ENCODE measurements at regions not wholly inside any gene's neighbourhood (a gene's known extent, or its start where the extent isn't known, plus 50 kb on each side); places are given as distances from the start of the nearest gene placed in this dataset.

DNA sequence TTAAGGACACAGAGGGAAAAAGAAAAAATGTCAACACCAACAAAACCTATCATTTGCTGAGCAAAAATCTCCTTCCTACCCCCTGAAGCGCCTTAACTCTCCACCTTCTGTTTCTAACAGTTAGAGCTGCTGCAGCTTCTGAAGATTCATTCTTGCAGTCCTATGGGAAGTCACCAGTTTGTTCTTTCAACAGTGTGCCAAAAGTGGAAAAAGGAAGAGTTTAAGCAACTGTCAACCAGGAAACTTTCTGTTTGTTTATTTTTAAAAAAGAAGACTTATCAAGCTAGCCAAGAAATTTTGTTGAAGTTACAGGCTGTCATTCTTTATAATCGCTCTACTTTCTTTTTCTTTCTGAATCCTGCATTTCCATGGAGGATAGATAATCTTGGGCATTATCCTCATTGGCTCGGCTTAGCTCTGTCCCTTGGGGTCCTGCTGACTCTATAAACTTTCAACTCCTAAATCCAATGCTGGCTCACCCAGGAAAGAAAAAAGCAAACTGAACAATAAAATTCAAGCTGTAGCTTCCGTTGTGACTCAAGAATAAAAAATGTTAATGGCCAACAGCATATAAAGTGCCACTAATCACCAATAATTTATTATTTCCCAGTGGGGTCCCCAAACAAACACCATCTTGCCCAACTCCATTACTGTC lies 172.8 kb upstream of the CITED2 start:
- no peak for DNase-seq

DNA sequence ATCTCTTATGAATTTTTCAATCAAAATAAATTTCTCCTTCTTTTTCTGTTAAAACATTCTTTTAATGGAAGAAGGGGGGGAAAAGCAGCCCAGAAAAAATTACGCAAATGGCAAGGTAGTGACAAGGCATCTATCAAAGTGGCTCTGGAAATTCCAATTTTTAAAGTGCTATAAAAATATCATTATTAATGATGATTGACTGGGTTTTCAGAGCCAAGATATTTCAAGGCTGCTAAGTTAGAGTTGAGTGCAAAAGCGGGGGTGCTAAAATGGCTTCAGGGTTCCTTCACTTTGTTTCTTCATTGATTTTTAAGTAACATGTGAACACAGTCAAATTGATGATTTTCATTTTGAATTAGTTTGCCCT lies 171.6 kb upstream of the CITED2 start:
- DNase-seq: no peak

DNA sequence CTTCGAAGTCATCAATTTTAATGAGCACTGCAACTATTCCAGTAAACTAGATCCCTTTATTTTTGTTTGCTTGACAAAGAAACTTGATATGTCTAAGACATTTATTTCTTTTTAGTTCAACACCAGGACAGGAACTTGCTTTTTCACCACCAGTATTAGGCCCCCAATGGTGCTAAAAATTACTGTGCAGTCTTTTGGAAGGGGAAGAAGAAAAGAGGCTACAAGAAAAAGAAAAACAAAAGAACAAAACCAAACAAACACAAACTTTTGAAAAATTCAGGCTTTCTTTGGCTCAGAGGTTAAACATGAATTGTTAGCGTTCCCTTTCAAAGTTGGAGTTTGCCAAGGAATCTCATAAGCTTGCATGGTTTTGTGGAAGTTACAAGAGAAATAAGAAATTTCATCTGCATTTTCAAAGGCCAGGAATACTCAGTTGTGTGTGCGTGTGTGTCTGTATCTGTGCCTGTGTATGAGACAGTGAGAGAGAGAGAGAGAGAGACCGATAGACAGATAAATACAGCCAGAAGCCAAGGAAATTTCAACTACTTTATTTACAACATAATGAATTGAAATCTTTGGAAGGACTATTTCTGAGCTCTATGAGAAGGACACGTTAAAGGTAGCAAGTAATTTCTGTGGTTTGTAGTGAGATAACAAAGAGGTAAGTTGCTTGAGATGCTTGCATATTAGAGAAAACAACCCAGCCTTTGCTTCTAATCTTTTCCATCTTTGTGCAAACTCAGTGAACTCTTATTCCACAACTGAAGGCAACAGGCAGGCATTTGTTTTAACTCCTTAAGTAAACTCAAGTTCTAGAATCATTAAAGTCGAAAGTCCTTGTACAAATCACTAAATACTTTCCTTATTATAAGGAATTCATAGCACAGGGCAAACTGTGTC lies 171.0 kb upstream of the CITED2 start:
- no peak for DNase-seq

DNA sequence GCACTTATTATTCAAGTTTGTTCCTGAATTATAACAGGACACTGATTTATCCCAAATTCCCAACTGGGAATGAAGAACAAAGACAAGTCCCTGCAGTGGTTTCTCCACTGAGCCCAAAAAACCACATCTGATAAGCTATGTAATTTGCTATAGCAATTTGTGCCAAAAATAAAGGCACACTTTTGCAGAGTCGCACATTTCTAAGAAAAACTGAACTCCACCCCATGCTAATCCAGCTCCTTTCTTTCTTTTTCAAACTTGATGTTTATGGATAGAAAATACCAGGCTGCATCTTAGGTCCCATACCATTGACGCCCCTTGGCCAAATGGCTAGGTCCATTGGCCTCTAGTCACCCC lies 170.2 kb upstream of the CITED2 start:
- DNase-seq: no peak

DNA sequence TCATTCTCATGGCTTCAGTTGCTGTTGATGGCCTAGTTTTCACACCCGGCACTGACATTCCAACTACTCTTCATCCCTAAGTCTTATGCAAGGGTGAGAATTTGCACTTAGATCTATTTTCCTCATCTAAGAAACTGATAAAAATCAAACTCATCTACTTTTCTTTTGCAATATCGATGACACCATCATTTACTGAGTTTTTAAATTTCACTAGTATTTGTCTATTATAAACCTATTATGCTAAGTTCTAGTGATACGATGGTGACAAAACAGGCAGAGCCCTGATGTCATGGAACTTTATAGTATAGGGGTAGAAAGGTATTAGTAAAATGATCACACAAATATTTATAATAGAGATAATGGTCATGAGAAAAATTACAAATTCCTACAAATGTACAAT lies 167.9 kb upstream of the CITED2 start:
- no peak for DNase-seq

DNA sequence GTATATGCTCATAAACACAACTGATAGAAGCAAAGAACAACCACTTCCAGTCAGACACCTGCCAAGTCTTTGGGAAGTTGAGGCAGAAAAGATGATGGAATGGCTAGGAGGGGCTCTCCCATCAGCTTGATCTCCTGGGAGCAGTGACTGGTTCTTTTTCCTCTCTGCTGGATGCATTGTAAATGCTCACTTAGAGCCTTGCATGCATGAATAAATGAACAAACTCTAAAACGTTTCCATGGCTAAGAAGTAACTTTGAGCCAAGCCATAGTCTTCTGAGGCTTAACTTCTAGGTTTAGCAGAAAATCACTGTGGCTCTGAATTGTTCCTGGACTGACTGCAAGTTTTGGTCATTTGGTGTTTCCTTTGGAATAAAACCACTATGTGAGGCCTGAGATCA lies 166.4 kb upstream of the CITED2 start:
- no peak for DNase-seq

DNA sequence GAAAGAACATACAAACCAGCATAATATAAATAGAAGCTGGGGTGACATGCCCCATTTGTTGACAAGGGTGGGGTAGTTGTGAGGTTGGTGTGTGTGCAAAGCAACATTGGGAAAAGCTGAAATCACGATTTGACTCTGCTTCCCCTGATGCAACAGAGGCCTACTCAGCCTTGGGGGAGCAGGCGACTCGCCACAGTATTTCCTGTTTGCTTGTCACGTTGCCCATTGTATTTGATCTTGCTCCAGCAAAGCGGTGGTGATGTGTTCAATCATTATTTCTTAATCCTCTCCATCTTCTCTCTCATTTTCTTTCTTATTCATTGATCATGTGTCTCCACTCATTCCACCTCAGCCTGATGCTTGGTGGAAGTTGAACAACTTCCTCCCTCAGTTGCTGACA lies 165.8 kb upstream of the CITED2 start:
- DNase-seq: no peak

DNA sequence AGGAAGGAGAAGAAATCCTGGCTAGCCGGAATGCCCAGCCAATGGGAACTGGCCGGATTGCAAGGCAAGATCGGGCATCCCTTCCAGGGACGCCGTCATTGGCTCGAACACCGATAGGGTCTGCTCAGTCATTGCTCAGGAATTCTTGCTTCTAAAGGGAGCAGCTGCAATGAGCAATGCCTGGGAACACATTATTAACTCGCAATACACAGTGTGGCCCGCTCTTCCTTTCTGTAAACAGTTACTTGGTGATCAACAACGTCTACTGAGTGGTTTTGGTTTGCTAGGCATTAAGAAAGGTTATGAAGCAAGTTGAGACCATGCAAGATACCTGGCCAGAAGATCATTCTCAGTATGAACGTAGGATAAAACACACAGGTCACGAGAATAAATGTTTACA lies 165.4 kb upstream of the CITED2 start:
- no peak for DNase-seq

DNA sequence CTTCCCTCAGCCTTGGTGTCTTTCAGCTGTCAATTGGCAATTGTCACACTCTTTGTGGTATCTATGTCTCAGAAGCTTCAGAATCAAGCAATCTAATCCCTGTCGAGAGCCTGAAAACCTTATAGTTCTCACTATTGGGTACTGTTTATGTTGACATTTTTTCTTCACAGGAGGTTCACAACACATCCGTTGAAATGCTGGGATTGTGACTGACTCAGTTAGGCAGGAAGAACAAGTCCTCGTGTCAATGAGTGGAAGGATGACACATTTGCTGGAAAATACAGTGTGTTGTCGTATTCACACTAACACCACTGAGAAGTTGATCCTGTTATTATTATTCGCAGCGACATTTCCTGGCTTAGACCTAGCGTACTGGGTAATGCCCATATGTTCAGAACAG lies 163.9 kb upstream of the CITED2 start:
- DNase-seq: no peak

DNA sequence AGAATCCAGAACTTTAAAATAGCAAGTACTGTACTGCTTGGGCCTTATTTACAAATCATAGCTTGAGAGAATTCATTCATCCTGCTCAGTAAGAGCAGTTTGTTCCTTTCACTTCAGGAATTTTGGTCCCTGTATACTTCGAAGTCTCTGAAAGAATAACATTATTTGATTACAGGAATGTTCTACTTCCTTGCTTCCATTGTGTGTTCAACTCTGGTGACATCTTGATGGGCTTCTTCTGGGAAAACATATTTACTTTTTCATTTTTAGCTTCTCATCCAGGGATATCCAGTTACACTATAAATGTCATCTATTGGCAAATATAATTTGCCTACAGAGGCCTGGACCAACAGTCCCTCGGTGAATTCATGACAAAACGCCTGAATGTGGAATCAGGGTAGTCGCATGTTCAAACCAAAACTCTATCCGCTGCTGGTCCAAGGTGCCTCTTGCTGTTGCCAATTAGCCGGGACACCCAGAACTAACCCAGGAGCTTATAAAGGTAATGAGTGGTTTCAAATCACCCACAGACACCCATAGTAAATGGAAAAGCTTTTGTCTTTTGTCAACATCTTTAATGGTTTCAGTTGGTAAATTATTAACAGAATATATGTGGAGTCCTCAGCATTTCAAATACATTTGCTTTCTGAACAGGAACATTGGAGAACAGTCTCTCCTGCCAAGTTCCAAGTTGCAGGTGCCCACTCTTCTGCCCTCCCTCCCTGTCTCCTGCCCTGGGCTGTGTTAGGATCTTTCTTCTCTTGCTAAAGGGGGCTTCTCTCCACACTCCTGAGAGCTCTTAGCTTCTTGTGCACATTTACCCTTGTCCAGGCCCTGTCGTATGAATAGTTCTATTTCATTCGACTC lies 162.5 kb upstream of the CITED2 start:
- DNase-seq: no peak

DNA sequence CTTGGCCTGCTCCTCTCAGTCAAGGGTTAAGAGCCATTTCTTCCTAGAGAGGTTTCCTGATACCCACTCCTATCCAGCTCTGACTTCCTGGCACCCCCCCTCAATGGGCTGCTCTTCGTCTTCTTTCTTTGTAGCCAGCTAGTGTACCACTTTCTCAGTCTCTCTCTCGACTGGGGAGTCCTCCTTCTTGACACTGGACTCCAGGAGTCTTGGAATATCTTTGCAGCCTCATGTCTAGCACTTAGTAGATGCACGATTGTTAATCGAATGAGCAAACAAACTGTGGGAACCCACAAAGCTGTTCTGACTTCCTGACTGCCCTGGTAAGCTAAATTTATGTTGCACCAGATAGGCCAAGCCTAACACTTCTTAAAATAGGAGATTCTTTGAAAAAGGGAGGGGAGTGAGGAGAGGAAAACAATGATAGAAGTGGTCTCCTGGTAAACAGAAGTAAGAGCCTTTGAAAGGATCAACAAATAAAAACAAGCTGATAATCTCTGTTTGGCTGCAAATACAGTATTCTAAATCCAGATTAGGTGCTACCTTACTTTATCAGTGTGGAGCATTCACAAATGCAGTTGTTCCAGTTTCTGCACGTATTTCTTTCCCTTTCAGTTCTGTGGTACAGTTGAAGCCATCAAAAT lies 160.1 kb upstream of the CITED2 start:
- no peak for DNase-seq

DNA sequence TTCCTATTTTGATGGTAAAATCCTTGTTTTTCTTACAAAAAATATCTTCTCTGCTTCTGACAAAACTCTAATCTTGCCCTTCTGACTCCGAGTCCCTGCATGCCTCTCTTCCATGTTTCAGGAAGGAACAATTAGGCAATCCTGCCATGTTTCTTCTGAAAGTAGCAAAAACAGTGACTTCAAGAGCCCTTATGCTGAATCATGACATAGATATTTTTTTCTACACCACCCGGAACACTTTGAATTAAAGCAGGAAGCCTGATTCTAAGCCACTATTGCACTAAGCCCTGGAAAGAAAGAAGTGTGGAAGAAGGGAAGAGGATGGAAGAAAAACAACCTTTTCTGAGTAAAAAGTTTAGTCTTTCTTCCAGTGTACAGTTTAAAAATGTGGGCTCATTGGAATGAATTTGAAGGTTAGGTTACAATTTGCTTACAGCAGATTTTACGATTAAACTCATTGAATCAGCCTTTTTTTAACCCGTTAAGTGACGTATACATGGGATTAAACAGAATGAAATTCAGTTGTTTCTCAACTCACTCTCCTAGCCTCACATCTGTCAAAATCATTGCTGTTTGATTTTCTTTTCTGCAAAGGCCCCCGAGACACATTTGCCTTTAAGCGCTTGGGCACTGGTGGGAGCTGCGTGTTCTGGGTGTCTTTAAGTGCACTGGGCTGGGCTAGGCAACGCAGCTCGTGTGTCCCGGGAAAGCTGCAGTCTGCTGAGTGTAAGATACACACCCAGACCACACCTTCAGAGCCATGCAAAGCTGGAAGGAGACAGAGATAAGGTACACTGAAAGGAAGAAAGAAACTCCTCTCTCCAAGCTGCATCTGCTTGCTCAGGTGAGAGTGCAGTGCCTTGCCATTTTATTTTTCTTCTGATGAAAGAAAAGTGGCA lies 159.4 kb upstream of the CITED2 start:
- no peak for DNase-seq

DNA sequence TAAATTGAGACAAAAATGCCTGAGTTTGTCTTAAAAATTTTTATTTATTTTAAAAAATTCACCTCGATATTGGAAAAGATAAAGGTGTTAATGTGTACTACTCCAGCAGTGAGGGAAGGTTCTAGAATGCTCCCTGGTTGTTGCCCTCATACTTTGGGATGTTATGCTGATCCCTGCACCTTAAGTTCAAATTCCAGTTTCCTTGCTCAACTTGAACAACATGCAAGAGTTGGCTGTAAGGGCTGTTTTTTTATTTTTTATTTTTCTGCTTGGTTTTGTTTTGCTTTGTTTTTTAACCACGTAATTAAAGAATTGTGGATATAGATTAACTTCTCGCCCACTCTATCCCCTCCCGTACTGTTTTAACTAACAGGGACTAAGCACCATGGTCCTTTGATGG lies 158.7 kb upstream of the CITED2 start:
- no peak for DNase-seq

DNA sequence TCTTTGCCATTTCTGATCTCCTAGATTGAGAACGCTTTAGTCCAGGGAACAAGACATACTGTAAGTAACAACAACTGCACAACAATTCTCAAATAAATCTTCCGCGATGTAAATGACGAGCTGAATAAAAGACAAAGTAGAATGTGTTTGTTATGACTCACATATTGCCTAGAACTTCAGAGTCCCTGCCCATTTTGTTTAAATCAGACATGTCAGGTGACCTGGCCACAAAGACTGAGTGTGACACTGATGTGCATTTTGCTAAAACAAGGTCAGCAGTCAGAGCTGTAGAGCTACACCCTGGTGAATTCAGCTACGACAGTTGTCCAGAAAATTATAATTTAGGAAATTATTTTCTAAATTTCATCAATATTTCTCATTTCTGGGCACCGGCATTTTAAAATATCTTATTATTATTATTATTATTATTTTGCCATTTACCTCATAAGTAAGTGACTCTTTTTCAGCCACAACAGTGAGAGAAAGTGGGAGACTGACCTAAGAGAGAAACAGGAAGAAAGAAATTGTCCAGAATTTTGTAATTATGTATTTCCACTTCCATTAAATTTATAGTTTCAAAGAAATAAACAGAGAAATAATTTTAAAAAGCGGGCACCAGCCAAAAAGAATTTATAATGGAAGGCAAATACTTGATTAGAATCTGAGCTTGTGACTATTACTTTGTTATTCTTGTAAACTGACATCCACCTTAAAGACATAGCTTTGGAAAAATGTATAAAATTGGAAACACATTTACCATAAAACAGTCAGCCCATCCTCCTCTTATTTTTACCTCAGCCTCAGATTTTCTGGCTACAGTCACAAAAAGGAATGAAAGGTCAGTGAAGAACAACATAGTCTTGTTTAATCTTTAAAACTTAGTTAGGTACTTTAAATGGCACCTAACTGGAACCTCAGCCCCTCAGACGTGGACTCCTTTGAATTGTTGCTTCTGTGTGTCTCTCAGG lies 157.0 kb upstream of the CITED2 start:
- DNase-seq: no peak

DNA sequence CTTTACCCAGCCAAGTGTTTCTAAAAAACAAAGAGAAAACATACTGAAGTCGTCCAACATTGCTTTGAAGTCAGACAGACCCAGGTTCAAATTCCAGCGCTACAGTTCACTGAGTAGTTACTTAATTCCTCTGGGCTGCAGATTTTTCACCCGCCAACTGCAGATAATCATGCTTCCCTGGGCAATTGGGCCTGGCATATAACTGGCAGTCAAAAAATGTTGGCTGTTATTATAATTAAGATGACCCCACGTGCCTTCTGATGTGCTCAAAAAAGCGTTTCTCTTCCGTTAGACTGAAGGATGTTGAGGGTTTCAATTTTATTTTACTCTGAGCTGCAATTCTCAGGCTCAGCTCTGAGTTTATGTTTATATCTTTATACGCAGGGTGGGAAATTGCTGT lies 156.1 kb upstream of the CITED2 start:
- no peak for DNase-seq

DNA sequence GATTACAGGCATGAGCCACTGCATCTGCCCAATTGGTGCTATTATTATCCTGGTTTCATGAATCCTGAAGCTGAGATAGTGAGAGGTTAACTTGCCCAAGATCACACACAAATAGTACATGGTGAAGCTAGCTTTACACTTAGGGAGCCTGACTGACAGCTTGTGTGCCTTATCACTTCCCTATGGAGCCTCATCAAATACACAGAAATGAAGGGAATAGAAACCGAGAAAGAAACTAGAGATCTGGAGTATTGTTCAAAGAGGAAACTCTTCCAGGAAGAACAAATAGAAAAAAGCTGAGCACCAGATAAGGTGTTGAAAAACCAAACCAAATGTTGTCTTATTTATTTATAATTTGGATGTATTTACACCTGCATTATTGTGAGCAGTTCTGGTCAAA lies 155.0 kb upstream of the CITED2 start:
- DNase-seq: no peak

DNA sequence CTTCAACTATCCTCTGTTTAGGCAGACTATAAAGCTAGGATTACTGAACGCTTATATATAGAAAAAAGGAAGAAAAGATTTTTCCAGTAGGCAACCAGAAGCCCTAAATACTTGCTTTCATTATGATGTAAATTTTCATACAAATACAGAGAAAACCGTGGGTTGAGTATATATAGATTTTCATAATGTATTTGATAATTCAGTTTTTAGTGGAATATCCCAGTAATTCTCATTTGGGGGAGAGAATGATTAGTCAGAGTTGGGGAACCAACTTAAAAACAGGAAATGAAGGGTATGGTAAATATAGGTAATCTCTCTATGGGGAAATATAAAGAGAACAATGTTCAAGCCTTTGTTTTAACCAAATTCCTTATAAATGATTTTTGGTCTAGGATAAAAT lies 154.0 kb upstream of the CITED2 start:
- no peak for DNase-seq

DNA sequence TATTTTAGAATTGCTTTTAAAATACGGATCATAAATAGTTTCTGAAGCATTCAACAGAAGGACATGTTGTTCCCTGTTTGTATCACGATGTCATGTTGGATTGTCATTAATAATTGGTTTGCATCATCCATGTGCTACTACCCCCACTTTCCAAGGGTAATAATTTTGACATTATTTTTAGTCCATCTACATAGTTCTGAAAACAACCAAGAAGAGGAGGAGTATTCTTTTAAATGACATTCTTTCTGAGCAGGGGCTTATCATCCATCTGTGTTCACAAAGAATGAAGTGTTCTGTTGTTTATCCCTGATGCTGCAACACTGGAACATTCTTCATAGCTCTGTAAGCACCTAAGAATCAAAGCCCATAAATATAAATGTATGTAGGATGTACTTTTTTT lies 151.0 kb upstream of the CITED2 start:
- DNase-seq: no peak

DNA sequence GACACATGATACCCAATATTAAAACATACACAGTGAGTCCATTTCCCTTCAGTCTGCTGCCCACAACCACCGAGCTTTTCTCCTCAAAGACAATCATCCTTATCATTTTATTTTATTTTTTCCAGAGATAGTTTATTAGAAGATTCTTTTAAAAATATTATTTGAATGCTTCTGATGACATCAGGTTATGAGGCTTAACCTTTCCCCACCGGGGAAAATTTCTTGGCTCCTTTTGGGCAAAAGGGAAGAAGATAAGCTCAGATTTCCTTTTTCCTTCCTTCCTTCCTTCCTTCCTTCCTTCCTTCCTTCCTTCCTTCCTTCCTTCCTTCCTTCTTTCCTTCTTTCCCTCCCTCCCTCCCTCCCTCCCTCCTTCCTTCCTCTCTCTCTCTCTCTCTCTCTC lies 149.5 kb upstream of the CITED2 start:
- DNase-seq: no peak

DNA sequence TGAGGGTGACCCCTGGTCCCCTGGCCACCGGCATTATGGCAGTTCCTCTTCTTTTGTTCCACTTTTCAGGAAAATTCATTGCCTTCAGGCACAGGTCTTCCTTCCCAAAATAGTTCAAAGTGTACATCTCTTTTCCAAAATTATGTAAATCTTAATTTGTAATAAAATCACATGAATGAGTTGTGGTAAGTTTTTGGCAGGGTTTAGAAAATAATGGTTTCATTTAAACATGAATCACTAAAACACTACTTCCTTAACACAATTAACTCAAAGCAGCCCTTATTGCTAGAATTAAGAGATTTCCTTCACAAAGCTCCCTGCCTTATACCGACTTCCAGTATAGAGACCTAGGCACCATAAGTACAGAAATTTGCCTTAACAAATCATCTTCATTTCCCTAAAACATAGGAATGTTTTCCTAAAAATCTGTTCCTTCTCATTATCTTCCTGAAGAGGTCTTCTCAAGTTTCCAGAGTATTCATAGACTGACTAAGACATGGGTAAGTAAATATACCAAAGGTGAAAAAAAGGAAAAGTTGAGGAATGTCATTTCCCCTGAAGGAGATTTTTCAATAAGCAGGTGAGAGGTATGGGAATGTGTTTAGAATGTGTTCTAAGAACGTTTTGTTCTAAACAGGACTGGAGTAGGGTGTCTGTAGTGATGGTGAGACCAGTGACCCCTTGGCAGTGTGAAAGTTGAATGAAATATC lies 148.2 kb upstream of the CITED2 start:
- no peak for DNase-seq

Measured in NCI-H2029 treated with DMSO at 0.1 percent for 48 hours (cell line).